ENCODE measurements at regions not wholly inside any gene's neighbourhood (a gene's known extent, or its start where the extent isn't known, plus 50 kb on each side); places are given as distances from the start of the nearest gene placed in this dataset.

DNA sequence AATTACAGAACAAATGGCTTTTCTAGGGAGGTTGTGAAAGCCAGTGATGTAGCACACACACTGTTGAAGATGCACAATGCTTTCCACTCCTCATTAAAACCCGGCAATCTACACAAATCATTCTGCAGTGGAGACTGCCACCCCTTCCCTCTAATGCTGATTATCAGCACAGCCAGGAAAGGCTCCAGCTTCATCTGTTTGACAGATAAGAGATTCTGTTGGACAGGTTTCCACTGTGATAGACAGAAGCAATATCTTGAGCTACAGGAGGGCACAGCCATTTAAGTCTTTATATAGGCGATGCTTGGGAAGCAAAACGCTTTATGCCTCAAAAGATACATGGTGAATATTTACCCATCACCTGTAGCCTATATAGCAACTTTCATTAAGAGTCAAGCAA is 555.6 kb downstream of the GLRX3 start:
- TF ChIP-seq GATA3 (IDR thresholded peaks at IDR 0.05; ENCODE audit: low read depth, low read length) (no peak), GATA2 (IDR thresholded peaks at IDR 0.05; ENCODE audit: low read depth, low read length) (peak; percentile 30; the same call in 1 of the 2 replicates)

DNA sequence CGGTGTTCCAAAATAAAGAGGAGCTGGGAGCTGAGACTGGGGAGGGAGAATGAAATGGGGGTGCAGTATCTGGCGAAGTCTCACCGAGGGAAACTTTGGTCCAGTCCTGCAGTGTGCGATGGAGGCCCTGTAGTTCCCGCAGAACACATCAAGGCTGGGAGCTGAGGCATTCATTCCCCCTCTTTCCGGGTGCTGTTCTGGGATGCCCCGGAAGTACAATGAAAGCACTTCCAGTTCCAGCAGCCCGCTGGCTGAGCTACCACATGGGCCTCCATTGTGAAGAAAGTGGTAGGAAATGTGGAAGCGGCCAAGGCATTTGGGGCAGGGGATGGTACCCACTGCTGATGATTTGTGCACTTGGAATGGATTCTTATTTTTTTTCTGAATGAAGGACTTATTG is 560.7 kb downstream of the GLRX3 start:
- TF ChIP-seq GATA3 (IDR thresholded peaks at IDR 0.05; ENCODE audit: low read depth, low read length) (no peak), GATA2 (IDR thresholded peaks at IDR 0.05; ENCODE audit: low read depth, low read length) (no peak)

DNA sequence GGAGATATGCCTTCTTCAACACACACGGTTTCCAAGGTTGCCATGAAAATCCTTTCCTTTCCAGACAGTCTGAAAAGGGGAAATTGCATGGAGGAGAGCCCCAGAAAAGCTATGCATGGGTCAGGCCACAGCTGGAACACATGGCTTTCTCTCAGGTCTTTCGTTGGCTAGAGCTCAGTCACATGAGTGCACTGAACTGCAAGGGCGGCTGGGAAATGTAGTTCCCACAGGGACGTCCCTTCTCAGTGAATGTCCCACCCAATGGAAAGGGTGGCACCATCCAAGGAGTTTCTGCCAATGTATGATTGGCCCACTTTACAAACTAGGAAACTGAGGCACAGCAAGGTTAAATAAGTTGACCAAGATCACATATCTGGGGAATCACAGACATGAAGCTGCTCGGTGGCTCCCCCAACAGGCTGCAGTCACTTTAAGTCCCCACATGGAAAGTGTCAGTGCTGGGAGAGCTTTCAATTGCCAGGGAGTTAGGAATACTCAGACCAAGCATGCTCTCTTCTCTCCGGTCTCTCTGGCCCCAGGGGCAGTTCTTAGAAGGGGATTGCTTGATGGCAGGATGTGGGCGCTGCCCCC is 571.3 kb downstream of the GLRX3 start:
- TF ChIP-seq GATA3 (IDR thresholded peaks at IDR 0.05; ENCODE audit: low read depth, low read length) = no peak
- TF ChIP-seq GATA2 (IDR thresholded peaks at IDR 0.05; ENCODE audit: low read depth, low read length) = no peak

DNA sequence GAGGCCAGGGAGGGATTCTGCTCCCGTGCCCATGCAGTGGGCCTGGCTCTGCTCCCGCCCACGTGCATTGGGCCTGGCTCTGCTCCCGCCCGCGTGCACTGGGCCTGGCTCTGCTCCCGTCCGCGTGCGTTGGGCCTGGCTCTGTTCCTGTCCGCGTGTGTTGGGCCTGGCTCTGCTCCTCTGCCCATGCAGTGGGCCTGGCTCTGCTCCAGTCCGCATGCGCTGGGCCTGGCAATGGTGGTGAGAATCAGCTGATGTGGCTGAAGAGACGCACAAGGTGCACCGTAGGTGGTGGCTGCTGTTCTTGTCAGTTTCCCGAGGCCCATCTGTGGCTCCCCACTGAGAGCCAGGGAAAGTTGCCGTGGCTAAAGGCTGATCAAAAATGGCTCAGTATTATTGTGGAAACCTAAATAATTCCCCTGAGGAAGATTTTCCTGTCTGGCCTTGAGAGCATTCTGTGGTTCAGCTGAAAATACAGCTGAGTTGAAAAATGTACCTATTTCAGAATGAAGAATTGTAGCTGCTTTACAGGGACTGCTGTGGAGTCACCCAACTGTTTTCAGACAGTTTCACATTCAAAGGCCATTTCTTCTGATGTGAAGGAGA is 572.4 kb downstream of the GLRX3 start:
- TF ChIP-seq GATA3 (IDR thresholded peaks at IDR 0.05; ENCODE audit: low read depth, low read length) (no peak), GATA2 (IDR thresholded peaks at IDR 0.05; ENCODE audit: low read depth, low read length) (no peak)

DNA sequence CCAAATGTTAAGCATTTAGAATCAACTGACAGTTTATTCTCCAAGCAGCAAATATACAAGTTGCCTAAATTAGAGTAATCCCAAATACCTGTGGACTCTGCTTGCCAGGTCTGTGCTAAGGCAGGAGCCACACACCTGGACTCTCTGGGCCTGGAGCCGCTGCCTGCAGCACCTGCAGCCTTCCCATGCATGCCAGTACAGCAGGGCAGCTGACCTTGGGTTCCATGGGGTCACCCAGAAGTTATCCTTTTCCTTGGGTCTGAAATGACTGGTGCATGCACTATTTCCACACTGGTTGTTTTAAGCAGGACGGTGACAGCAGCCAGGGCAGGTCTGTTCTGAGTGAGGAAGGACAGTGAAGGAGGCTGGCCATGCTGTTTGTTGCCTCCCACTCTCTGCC is 573.2 kb downstream of the GLRX3 start:
- TF ChIP-seq GATA3 (IDR thresholded peaks at IDR 0.05; ENCODE audit: low read depth, low read length) = no peak
- no peak for TF ChIP-seq GATA2 (IDR thresholded peaks at IDR 0.05; ENCODE audit: low read depth, low read length)

DNA sequence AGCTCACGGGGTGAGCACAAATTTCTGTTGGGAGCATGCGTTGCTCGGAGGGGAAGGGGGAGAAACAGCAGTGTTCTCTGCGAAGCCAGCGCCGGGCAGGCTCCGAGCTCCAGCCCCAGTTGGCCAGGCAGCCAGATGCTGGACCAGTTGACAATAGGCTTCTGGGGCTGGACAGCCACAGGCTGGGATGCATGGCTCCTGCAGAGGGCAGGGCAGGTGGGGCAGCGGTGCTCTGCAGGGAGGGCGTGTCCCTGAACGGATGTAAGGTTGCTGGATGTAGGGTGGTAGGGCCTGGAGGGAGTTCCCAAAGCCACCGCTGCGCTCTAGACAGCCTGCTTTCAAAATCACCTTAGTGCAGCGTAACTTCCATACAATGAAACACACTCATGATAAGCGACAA is 574.9 kb downstream of the GLRX3 start:
- TF ChIP-seq GATA3 (IDR thresholded peaks at IDR 0.05; ENCODE audit: low read depth, low read length) (no peak), GATA2 (IDR thresholded peaks at IDR 0.05; ENCODE audit: low read depth, low read length) (no peak)

DNA sequence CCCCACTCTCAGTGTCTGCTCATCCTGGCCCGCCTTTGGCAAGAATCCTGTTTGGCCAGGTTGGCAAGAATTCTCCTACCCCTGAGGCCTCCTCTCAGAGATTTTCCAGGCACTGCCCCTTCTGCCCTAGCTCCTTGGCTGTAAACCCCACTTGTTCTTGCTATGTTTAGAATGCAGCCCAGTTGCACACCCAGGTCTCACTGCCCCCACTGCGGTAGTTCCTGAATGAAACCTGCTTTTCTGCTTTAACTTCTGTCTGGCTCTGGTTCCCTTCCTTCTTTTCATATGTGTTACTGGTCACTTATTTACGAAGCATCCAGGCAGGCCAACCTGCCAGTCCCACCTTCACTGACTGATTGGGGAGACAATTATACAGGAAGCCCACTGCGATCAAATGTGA is 576.9 kb downstream of the GLRX3 start:
- TF ChIP-seq GATA2 (IDR thresholded peaks at IDR 0.05; ENCODE audit: low read depth, low read length) (no peak), GATA3 (IDR thresholded peaks at IDR 0.05; ENCODE audit: low read depth, low read length) (no peak)

DNA sequence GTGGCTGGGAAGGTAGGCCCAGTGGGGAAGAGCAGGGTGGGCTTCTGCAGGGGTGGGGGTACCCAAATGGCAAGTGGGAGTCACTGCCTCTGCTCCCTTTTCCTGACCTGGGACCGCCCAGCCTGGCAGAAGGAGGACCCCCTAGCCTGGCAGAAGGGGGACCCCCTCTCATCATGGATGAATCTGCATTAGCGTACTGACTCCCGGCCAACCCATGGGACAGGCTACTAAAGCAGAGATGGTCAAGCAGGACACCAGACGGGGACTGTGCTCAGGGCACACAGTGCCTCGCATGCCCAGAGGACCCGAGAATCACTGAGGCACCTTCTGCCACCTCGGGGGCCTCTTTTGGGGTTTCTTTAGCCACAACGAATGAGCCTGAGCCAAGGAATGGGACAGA is 577.5 kb downstream of the GLRX3 start:
- no peak for TF ChIP-seq GATA2 (IDR thresholded peaks at IDR 0.05; ENCODE audit: low read depth, low read length)
- no peak for TF ChIP-seq GATA3 (IDR thresholded peaks at IDR 0.05; ENCODE audit: low read depth, low read length)

DNA sequence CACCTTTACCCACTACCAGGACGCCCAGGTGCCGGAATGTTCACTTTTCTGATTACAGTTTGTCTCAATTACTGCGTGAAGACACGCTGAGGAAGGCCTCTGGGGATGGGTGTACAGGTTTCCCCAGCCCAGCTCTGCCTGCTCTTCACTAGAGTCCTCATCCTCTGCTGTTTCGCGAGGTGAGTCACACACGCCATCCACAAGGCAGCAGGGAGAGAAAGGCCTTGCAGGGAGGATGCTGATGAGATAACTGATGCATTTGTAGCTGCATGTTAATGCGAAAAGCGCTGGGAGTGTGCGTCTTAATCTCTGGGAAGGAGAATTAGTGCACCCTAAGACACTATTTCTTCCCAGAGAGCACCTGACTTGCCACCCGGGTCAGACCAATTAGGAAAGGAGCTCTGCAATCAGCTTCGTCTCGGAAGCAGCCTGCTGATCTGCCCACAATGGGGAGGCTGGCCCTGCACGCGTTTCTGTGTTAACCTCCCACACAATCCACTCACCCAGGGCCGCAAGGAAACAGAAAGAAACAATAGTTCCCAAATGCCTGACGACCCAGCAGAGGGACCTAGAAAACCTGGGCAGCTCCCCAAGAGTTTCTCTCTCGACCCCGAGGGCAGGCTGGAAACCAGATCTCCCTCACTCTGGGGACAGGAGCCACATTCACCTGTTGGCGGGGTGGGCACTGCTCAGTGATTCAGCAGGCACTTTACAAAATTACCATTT is 578.7 kb downstream of the GLRX3 start:
- no peak for TF ChIP-seq GATA3 (IDR thresholded peaks at IDR 0.05; ENCODE audit: low read depth, low read length)
- no peak for TF ChIP-seq GATA2 (IDR thresholded peaks at IDR 0.05; ENCODE audit: low read depth, low read length)

DNA sequence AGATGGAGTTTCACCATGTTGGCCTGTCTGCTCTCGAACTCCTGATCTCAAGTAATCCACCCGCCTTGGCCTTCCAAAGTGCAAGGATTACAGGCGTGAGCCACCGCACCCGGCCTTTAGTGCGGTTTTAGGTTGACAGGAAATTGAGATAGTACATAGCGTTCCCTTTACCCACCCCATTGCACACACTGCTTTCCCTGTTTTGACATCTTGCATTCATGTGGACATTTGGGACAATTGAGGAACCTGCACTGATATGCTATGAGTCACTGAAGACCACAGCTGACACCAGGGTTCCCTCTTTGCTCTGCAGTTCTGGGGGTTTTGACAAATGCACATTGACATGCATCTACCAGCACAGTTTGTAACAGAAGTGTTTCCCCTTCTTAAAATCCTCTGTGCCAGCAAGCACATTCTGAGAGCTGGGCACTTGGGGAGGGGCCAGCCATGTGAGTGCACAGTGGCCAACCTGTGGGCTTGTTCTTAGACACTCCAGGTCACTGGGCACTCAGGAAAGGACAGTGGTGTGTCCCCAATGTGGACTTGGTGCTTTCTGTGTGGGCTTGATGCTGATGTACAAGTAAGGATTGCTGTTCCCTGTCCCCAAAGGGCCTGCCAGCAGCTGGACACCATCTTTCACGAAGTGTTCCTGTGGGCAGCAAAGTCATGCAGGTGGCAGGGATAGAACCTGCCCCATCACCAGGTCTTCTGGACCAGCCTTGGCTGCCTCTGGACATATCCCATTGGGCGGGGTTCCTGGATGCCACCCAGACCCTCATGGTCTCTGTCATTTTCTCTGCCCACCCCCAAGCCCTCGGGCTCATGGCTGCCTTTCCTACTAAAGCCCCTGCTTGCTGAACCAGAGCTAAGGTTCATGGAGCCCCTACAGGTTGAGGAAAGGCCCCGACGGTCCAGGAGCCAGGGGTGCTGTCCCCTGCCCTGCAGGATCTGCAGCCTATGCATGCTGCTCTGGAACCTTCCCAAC is 579.8 kb downstream of the GLRX3 start:
- TF ChIP-seq GATA3 (IDR thresholded peaks at IDR 0.05; ENCODE audit: low read depth, low read length) = no peak
- TF ChIP-seq GATA2 (IDR thresholded peaks at IDR 0.05; ENCODE audit: low read depth, low read length) = no peak

DNA sequence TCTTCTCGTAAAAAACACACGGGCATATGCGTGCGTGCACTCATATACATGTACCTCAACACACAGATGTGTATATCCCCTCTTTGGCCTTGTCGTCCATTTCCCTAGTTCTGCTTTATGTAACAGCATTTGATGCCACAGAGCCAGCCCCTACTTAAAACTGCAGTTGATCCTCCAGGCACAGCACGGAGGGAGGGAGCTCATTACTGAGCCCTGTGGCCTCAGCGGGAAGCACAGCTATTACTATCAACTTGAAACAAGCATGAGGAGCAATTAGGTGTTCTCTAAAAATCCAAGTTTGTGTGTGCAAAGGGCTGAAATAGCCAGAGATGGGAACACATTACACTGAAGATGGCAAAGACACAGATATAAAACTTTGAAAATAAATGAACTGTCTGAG is 580.9 kb downstream of the GLRX3 start:
- no peak for TF ChIP-seq GATA3 (IDR thresholded peaks at IDR 0.05; ENCODE audit: low read depth, low read length)
- no peak for TF ChIP-seq GATA2 (IDR thresholded peaks at IDR 0.05; ENCODE audit: low read depth, low read length)

DNA sequence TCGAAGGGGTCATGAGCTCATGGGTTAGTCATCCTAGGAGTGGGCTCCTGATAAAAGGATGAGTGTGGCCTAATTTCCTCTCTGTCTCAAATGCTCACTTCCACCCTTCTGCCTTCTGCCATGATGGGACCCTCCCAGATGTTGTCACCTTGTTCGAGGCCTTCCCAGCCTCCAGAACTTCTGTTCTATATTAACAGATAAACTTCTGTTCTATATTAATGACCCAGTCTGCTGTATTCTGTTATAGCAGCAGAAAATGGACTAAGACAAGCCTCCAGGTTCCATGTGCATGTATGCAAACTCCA is 583.2 kb downstream of the GLRX3 start:
- TF ChIP-seq GATA3 (IDR thresholded peaks at IDR 0.05; ENCODE audit: low read depth, low read length) (no peak), GATA2 (IDR thresholded peaks at IDR 0.05; ENCODE audit: low read depth, low read length) (no peak)

DNA sequence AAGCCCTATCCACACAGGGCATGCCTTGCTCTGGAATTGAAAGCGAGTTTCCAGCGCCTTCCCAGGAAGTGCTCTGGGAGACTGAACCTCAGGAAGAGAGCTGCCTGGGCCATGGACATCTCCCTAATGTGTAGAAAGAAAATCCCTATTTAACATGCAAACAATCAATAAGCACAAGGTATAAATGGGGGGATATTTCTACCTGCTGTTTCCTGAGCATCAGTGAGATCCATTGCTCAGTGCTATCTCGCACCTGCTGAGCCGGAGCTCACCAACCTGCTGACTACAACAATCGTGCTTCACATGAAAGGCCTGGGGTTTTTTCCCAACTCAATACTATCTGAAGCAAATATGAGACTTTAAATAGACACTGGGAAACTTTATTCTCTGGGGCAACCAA is 584.0 kb downstream of the GLRX3 start:
- TF ChIP-seq GATA3 (IDR thresholded peaks at IDR 0.05; ENCODE audit: low read depth, low read length) (no peak), GATA2 (IDR thresholded peaks at IDR 0.05; ENCODE audit: low read depth, low read length) (no peak)

DNA sequence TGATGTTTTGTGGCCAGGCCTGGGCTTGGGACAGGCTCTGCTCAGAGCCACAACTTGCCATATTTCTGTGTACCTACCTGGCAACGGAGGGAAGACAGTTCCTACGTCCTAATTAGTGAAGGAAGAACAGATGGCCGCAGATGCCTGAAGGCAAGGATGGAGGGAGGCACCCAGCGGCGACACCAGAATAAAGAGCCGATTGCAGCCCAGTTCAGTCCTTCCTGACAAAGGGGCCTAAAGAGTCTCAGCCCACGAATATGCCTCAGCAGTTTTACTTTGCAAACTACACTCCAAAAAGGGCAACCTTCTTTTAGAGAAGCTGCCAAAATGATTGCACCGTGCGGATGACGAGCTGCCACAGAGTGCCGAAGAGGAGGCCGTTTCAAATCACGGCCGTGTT is 585.8 kb downstream of the GLRX3 start:
- no peak for TF ChIP-seq GATA3 (IDR thresholded peaks at IDR 0.05; ENCODE audit: low read depth, low read length)
- no peak for TF ChIP-seq GATA2 (IDR thresholded peaks at IDR 0.05; ENCODE audit: low read depth, low read length)

All from SH-SY5Y (cell line).